ENCODE measurements at regions not wholly inside any gene's neighbourhood (a gene's known extent, or its start where the extent isn't known, plus 50 kb on each side); places are given as distances from the start of the nearest gene placed in this dataset.
"Not testable (repeated sequence)": the region's sequence is repeated elsewhere in the genome, so short reads cannot be mapped to it uniquely, and the experiment has no call there.

DNA sequence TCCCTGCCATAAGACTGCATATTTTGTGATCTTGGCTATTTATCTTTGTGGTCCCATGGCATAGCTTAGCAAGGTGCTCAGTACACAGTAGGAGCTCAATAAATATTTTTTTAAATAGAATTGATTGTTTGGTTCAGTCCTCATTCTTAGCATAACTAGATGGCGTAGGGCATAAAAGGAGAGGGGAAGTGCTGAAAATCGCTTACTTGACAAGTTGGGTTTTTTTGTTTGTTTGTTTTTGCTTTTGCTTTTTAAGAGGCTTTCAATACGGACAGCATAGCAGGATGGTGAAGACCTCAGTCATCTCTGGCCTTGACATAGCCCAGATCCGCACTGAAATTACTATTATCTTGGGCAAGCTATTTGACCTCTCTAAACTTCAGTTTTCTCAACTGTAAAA is 86.6 kb upstream of the RANBP3L start:
- no peak for DNase-seq (ENCODE audit: low spot score in 2 of 2)
- FAIRE-seq = no peak

DNA sequence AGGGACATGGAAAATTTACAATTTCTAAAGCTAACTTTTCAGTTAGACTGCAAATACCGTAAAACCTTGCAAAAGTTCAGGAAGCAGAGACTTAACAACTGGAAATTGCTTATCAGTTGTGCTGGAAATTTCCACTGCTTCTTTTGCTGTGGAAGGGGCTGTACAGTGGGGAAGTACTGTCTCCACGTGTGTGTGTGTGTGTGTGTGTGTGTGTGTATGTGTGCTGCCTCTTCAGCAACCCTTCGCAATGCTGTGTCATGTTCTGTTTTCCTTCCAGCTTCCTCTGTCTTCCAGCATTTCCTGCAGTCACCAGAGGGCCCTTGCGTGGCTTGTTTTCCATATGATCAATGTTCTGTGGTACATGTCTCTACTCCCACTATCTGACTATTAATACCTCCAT is 87.5 kb upstream of the RANBP3L start:
- FAIRE-seq (no peak), DNase-seq (ENCODE audit: low spot score in 2 of 2) (no peak)

DNA sequence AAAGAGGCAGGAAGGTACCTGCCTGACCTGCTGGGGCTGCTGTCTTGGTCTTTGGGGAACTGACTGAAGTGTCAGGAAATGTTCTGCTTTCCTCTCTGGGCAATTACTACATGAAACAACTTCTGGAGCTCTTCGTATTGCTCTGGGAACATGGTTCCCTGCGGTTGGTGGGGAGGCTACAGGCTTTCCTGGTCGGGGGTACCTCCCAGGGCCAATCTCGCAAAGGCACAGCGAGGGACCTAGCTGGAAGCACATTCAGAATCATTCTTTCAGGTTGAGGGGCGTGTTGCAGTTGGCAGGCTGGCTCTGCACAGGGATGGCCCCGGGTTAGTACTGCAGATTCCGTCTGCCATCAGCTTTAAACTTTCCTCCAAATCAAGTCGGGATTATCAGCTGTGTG is 88.9 kb upstream of the RANBP3L start:
- DNase-seq (ENCODE audit: low spot score in 2 of 2) (no peak), FAIRE-seq (no peak)

DNA sequence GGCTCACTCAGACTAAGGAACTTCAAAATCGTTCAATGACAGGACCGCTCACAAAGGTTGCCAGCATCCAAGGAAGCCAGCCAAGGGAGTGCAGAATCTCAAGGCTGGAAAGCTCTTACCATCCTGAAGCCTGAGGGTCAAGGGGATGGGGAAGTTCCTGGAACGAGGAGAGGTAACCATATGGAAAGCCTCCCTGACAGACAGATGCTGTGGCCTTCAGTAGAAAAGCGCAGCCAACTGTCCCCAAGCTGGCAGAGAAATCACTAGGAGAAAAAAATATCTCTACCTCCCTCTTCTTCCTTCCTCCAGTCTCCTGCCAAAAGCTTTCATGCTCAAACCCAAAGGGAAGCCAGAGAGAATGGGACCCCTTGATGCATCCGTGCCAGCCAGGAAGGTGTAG is 90.5 kb upstream of the RANBP3L start:
- no peak for FAIRE-seq
- DNase-seq (ENCODE audit: low spot score in 2 of 2) = no peak

DNA sequence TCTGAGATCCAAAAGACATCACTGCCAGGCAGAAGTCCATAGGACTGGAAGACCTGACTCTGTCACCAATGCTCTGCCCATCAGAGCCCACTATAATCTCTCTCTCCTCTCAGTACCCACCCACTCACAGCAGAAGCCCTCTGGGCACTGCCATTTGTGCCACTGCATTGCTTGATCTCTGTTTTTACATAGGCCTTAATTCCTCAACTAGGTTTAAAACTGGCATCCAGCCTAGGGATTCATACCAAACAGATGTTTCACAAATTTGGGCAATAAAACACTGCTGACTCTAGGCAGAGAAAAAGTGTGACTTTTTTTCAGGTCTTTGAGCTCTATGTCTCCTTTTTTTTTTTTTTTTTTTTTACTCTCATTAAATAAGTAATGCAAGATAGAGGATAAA is 91.1 kb upstream of the RANBP3L start:
- FAIRE-seq (no peak), DNase-seq (ENCODE audit: low spot score in 2 of 2) (no peak)

DNA sequence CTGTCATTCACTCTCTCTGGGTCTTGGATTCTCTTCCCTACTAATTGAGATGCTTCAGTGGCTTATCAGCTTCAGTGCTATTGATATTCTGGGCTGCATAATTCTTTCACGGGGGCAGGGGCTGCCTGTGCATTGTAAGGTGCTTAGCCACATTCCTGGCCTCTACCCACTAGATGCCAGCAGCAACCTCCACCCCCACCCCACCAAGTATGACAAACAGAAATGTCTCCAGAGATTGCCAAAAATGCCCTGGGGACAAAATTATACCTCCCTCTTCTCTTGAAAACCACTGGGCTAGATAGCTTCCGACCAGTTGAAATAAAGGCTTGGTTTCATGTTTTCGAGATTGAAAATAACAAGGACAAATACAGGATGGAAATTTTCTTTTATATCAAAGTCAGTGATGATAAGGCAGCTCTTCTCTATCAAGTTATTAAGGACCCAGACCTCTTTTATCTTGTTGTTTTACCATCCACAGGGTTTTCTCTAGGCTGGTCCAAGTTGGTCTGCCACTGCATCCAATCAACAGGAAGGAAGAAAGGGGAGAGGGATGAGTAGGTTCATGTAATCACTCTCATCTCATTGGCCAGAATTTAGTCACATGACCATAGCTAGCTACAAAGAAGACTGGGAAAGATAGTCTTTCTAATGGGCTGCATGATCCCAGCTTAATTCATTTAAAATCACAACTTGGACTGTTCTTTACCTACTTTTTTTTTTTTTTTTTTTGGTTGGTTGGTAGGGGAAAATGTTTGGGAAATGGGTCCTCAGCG is 92.1 kb upstream of the RANBP3L start:
- no peak for FAIRE-seq
- no peak for DNase-seq (ENCODE audit: low spot score in 2 of 2)

DNA sequence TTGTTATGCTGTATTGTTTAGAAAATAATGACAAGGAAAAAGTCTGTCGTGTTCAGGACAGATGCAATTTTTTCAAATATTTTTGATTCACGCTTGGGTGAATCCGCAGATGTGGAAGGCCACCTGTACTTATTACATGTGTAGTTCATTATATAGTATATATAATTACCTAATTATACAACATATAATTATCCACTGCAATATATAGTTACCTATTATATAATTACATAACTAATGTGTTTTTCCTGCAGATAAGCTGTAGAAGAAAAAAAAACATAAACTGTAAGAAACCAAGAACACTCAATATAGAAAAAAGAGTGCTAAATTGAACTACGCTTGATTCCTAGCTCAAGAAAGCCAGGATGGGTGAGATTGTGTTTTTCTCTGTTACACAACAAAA is 93.6 kb upstream of the RANBP3L start:
- DNase-seq (ENCODE audit: low spot score in 2 of 2) = no peak
- FAIRE-seq = no peak

DNA sequence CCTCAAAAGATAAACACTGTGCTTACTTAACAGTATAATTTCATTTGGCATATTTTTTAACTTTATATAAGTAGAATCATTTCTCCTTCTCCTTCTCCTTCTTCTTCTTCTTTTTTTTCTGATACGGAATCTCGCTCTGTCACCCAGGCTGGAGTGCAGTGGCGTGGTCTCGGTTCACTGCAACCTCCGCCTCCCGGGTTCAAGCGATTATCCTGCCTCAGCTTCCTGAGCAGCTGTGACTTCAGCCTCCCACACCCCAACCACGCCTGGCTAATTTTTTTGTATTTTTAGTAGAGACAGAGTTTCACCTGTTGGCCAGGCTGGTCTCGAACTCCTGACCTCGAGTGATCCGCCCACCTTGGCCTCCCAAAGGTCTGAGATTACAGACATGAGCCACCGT is 94.2 kb upstream of the RANBP3L start:
- not testable (repeated sequence) for DNase-seq (ENCODE audit: low spot score in 2 of 2); FAIRE-seq

DNA sequence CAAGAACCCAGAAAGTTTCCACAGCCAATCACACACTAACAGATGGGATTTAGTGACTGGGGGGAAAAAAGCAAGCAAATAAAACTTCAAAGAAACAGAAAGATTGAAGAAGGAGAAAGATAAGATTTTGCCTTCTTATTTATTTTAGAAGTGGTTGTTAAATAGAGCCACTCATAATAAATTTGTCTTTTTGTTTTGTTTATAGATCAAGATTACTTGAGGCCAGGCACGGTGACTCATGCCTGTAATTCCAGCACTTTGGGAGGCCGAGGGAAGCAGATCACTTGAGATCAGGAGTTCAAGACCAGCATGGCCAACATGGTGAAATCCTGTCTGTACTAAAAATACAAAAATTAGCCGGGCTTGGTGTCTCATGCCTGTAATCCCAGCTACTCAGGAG is 94.9 kb upstream of the RANBP3L start:
- DNase-seq (ENCODE audit: low spot score in 2 of 2) = no peak
- no peak for FAIRE-seq

DNA sequence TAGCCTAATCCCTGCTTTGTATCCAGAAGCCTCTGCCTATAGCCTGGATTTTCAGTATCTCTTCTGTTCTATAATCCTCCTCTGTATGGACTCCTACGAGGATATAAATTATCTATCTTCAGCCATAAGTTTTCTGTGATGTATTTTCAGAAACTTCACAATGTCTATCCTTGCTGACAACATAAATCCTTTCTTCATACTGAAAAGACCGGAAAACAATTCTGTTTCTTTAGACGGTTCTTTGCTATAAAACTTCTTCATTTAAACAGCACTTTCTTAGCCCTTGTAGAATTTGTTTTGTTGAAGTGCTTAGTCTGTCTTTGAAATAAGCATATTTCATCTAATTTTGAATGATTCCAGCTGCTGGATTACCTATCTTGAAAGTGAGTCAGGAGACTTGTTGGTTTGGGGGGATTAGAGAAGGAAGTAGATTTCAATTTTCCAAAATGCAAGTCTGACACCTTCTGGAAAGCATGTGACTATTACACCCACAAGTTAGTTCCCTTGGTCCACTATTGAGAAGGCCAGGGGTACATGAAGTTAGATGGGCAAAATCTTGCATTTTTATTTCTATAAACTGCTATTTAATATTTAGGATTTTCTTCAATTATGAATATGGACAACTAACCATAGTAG is 96.3 kb upstream of the RANBP3L start:
- FAIRE-seq = no peak
- DNase-seq (ENCODE audit: low spot score in 2 of 2) = no peak

DNA sequence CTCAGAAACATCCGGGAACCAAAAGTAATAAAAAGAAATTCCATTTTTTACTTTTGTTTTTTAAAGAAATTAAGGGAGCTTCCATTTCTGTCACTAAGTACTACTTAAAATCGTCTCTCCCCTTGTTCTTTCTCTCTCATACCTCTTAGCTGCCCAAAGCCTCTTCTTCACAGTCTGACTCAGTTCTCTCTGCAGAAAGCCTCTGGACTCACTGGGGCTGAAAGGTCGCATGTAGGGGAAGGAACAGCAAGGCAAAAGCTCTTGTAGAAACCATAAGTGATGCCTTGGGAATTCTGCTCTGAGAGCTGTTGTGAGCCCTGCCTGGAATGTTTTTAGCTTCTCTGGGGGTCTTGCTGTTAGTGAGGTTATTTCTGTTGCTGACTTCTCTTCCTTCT is 100.8 kb upstream of the RANBP3L start:
- DNase-seq (ENCODE audit: low spot score in 2 of 2) (no peak), FAIRE-seq (no peak)

DNA sequence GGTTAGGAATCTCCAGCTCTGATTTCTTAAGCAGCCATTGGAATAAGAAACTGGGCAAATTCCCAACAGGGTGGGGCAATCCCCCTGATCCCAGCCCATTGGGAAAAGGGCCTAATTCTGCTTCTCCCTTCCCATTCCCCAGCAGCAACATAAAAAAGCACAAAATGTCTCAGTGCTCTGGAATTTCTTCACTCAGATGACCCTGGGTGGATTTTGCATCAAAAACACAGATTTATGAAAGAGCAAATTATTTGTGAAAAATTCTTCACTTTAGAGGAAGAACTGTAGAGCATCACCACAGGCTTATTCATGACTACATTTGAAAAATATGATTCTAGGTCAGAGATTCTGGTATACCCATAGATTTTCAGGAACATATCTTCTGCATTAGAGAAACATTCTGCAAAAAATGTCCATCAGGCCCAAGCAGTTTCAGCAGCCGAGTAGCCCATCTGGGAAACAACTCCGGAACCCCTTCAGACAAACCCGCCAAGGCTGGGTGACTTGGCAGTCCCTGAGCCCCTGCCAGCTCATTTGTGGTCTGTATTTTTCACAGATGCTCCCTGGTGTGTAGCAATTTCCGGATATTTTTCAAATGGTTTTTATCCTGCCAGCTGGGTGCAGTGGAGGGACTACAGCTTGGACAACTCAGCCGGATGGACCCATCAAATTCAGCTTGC is 102.1 kb upstream of the RANBP3L start:
- FAIRE-seq (no peak), DNase-seq (ENCODE audit: low spot score in 2 of 2) (no peak)

DNA sequence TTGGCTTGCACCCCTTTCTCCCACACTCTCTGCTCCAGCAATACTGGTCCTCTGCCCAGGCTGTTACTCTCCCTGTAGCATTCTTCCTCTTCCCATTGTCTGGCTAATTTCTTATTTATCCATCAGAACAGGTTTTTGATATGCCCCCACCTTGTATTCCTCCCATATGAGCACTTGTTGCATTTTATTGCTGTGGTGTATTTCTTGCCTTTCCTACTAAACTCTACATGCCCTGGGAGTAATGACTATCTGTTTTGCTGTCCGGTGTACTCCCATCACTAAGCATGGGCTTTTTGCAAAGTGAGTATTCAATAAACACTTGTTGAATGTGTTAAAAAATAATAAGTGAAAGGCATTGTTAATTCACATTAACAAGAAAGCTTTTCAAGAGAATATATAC is 104.3 kb upstream of the RANBP3L start:
- FAIRE-seq (no peak), DNase-seq (ENCODE audit: low spot score in 2 of 2) (no peak)

DNA sequence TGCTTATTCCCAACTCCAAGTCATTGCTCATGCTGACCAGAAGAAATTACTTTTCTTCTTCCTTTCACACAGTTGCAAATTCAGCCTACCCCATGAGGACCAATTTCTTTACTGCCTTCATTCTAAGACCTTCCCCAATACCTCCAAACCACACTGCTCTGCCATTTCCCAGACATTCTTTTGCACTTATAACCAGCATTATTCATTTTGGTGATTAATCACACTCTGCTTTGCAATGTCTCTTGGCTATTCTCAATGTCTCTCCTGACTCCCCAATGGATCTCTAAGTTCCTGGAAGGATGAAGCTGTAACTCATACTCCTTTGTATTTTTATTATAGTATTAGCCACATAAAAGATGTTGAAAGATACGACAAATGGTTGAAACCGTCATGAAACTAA is 105.7 kb upstream of the RANBP3L start:
- FAIRE-seq = no peak

DNA sequence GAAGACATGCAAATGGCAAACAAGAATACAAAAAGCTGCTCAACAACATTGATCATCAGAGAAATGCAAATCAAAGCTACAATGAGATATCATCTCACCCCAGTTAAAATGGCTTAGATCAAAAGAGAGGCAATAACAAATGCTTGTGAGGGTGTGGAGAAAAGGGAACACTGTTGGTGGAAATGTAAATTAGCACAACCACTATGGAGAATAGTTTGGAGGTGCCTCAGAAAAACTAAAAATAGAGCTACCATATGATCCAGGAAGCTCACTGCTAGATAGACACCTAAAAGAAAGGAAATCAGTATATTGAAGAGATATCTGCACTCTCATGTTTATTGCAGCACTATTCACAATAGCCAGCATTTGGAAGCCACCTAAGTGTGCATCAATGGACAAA is 108.0 kb upstream of the RANBP3L start:
- DNase-seq (ENCODE audit: low spot score in 2 of 2); FAIRE-seq: not testable (repeated sequence)

More for the DNA sequence above, 105.7 kb upstream of the RANBP3L start:
- no peak for DNase-seq (ENCODE audit: low spot score in 2 of 2)

DNA sequence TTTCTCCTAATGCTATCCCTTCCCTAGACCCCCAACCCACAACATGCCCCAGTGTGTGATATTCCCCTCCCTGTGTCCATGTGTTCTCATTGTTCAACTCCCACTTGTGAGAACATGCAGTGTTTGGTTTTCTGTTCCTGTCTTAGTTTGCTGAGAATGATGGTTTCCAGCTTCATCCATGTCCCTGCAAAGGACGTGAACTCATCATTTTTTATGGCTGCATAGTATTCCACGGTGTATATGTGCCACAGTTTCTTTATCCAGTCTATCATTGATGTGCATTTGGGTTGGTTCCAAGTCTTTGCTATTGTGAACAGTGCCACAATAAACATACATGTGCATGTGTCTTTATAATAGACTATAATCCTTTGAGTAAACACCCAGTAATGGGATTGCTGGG is 109.0 kb upstream of the RANBP3L start:
- not testable (repeated sequence) for FAIRE-seq

DNA sequence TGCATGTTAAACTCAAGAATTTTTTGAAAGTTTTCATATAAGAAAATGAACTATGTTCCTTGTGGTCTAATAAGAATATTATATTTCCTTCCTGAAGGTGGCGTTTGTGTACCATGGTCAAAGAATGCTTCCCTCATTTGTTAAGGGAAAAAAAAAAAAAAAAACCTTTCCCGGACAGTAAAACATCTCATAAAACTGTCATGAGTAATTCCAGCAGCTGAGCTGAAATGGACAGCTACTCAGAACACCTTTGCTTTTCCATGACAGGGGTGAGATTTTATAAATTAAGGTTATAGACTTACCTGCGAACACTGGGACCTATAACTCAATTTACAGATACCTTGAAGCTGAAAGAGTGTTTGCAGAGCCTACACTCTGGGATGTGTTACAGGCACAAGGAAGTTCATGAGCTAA is 113.2 kb upstream of the RANBP3L start:
- DNase-seq (ENCODE audit: low spot score in 2 of 2) = peak; percentile 21 to 40
- FAIRE-seq = peak; percentile 92

More for the DNA sequence above, 109.0 kb upstream of the RANBP3L start:
- not testable (repeated sequence) for DNase-seq (ENCODE audit: low spot score in 2 of 2)

DNA sequence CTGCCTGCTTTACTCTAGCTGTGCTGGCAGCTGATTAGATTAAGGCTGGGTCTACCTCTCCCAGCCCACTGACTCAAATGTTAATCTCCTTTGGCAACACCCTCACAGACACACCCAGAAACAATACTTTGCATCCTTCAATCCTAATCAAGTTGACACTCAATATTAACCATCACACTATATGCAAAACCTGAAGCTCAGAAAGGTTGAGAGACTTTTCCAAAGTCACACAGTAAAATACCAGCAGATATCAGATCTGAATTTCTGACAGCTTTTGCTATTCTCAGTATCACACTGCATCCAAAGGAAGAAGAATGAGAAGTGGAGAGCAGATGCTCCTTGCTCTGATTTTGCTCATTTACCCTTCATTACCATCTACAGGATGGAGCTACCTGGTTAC is 114.9 kb upstream of the RANBP3L start:
- DNase-seq (ENCODE audit: low spot score in 2 of 2) (no peak), FAIRE-seq (no peak)

DNA sequence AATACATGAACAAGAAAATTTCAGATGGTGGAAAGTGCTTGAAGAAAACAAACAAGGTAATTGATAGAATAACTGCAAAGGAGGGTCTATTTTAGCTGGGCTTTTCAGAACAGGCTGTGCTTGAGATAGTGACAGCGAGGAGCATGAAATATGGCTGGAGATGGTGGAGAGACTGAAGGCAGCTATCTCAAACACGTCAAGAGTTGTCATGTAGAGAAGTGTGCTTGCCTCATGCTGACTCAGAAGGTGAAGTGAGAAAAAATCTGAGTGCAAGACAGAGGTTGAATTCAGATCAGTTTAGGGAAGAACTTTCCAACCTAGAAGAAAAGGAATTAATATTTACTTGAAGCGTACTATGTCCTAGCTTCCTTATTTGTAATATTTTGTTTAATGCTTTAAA is 115.5 kb upstream of the RANBP3L start:
- DNase-seq (ENCODE audit: low spot score in 2 of 2) (no peak), FAIRE-seq (no peak)

DNA sequence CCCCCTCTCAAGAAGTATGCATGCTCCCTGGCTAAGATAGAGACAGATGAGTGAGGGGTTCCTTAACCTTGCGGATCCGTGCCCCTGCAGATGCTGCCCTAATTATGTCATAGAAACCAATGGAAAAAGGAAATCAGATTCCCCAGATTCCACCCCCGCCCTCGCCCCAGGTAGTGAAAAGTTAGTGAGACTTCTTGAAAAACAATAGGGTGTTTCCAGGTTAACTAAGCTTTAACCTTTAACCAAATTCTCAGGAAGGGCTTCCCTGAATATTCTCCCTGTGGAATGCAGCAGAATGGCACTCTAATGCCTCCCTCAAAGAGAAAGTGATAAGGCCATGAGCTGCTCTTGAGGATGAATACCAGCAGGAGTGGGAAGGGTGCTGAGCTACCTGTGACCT is 116.0 kb upstream of the RANBP3L start:
- no peak for DNase-seq (ENCODE audit: low spot score in 2 of 2)
- no peak for FAIRE-seq

DNA sequence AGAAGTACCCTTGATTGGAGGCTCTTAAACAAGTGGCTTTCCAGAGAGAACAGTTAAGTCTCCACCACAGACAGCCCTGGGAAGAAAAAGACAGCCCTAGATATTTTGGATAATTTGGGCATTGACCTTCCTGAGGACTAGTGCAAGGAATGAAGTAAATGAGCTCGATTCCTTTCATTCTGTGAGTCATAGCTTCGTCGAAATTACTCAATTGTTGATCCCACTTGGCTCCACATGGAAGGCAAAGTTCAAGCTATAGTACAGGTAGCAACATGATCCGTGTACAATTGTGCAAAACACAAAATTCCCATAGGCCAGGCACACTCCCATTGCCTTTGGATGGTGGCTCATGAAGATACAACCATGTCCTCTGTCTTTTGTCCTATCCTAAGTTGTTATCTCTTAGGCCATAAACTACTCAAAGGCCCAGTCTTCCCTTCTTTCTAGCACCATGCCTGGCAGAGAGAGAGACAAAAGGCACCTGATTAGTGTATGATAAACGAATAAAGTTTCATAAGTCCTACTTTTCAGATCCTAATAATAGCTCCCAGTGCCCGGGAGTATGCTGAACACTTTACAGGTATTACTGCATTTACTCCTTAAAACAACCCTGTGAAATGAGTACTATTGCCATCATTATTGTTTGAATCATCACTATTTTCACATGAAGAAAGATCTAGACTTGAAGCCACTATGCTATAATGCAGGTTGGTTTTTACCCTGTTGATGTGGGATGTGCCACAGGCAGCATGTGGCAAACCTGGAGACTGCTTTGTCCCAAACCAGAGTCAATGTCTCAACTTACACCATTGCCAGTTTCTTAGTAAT is 116.7 kb upstream of the RANBP3L start:
- DNase-seq (ENCODE audit: low spot score in 2 of 2) = no peak
- no peak for FAIRE-seq

All from frontal cortex (tissue), 3 donors.